HG03064 (cell line): ENCODE measurements at regions not wholly inside any gene's neighbourhood (a gene's known extent, or its start where the extent isn't known, plus 50 kb on each side); places are given as distances from the start of the nearest gene placed in this dataset.
"Not testable (repeated sequence)": the region's sequence is repeated elsewhere in the genome, so short reads cannot be mapped to it uniquely, and the experiment has no call there.

Experiments used
- ATAC-seq: cut with Tn5 transposase; IDR thresholded peaks from one replicate; pipeline ENCODE4 v1.9.1; 2021; ENCODE audit warnings: low read depth; ENCODE audit not compliant: unreplicated experiment

DNA sequence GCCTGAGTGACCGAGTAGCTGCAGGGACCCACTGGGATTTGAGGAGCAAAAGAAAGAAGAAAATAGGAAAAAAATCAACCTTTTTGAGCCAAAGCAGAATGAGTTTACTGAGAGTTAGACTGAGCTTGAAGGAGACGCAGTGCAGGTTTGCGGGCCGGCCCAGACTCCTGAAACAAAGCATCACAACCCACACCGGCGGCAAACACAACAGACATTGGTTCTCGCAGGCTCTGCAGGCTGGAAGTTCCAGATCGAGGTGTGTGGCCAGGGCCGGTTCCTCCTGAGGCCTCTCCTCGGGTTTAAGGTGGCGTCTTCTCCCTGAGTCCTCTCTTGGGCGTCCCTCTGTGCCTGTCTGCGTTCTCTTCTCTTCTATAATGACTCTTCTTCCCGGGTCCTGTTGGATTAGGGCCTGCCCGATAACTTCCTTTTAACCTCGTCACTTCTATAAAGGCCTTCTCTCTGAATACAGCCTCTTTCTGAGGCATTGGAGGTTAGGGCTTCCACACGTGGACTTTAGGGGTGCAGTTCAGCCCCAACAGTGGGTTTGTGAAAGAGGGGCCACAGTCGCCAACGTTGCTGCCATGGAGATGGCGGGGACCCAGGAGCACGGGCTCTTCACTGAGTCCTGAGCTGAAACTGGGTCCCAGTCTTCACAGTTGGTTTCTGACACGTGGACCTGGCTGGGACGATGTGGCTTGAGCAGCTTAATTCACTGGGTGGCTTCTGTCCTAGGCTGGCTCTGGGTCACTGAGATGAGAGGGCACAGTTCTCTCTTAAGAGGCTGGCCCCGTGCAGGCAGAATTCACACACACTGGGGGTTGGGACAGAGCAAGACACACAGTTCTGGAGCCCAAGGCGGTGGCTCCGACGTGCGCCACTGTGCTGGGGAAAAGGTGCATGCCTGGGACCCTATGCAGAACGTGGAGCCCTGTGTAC lies 1047.7 kb downstream of the BRD1 start:
- no peak for ATAC-seq

DNA sequence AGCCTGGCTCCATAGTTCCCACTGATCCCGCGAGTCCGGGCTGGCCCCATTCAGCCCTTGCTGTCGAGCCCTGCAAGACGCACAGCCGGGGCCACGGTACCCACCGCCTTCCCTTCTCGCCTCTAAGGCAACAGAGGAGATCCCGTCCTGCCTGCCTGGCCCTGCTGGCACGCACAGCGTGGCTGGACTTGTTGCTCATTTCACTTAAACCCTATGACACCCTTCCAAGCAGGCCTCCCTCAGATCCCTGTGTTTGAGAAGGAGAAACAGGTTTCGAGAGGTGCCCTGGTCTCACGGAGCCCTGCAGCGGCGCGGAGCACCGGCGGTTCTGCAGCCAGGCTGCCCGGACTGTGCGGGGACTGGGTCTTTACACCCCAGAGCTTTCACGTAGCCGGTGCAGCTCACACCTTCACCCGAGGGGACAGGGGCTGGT lies 1048.4 kb downstream of the BRD1 start:
- no peak for ATAC-seq

- ATAC-seq: no peak
Measured at GRCh38 chr22:48778308-48779195, 1049.1 kb downstream of the BRD1 start.

DNA sequence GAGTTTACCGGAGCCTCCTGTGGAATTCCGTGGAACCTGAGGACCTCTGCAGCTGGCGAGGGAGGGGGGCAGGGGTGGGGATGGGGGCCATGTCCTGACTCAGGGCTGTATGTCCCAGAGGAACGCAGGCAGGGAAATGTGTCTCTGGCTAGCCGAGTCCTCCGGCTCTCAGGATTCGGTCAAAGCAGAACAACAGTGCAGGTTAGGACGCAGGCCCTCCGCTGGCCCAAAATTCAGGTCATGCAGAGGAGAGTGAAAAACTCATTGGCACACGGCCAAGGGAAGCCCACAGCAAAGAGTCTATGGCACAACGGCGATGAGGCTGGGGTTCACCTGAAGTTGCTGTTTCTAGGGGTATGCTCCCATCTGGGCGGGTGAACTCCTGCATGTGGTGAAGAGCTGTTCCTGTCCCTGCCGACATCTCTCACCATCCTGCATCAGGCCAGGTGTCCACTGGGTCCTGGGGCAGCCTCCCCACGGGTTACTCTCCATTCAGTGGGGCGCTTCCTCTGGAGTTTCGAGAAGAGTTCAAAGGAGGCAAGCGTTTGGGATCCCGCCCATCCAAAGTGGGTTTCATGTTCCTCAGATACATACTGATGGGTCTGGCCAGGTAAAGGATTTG lies 1055.3 kb downstream of the BRD1 start:
- no peak for ATAC-seq

- ATAC-seq: no peak
Measured at GRCh38 chr22:48765595-48765994, 1062.1 kb downstream of the BRD1 start.

DNA sequence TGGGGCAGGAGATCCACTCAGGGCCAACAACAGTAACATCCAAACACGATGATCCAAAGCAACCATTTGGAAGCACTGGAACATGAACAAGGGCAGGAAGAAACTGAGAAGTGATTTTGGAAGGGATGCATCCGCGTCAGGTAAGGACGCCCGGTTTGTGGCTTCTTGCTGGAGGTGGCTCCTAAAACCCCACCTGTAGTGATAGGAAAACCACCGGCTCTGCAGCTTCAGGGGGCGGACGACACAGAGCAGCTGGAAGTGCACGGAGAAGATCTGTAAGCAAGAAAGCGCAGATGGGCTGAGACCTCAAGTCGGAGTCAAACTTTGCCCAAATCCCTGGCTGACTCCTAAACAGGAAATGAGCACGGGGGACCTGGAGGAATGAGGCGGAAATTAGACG lies 1066.1 kb downstream of the BRD1 start:
- ATAC-seq: no peak

- no peak for ATAC-seq
Measured at GRCh38 chr22:48760481-48761390, 1066.9 kb downstream of the BRD1 start.

- ATAC-seq: no peak
Measured at GRCh38 chr22:48758881-48759875, 1068.5 kb downstream of the BRD1 start.

DNA sequence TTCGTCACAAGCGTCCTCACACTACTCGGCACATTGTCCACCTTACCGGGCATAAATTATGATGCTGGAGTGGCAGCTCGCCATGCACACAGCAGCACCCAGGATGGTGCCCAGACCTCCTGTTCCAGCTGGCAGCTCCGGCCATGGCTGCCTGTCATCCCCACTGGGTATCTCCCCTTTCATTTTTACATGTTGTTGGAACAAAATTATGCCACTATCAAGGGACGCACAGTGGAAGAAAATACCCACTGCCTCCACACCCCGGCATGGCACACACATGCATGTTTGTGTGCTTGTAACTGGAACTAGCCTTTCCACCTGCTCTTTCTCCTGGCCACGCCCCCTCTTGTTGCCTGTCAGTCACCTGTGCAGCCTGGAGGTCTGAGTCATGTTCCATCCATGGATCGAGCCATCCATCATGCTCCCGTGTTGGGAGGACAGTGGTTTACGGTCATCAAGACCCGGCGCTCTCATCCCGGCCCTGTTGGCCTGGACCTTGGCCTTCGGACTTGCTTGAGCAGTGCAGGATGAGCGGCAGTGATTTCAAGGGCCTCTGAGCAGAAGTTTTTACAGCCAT lies 1069.6 kb downstream of the BRD1 start:
- ATAC-seq: no peak

DNA sequence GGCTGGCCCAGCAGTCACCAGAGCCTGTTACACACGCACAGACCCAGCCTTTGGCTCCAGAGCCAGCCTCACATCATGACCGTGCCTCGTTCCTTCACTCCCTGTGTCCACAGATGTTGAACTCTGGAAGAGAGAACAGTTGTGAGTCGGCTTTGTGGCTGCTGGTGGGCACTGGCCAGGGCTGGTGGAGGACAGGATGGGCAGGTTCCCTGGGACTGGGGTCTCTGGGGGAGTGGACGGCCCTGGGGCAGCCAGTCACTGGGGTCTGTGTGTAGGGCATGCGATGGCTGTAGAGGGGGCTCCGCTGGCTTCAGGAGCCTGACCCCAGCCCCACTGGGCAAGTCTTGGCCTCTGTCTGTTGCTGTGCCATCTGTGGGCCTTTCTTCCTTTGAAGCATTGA lies 1070.1 kb downstream of the BRD1 start:
- no peak for ATAC-seq

- not testable (repeated sequence) for ATAC-seq
Measured at GRCh38 chr22:48757135-48757534, 1070.5 kb downstream of the BRD1 start.

DNA sequence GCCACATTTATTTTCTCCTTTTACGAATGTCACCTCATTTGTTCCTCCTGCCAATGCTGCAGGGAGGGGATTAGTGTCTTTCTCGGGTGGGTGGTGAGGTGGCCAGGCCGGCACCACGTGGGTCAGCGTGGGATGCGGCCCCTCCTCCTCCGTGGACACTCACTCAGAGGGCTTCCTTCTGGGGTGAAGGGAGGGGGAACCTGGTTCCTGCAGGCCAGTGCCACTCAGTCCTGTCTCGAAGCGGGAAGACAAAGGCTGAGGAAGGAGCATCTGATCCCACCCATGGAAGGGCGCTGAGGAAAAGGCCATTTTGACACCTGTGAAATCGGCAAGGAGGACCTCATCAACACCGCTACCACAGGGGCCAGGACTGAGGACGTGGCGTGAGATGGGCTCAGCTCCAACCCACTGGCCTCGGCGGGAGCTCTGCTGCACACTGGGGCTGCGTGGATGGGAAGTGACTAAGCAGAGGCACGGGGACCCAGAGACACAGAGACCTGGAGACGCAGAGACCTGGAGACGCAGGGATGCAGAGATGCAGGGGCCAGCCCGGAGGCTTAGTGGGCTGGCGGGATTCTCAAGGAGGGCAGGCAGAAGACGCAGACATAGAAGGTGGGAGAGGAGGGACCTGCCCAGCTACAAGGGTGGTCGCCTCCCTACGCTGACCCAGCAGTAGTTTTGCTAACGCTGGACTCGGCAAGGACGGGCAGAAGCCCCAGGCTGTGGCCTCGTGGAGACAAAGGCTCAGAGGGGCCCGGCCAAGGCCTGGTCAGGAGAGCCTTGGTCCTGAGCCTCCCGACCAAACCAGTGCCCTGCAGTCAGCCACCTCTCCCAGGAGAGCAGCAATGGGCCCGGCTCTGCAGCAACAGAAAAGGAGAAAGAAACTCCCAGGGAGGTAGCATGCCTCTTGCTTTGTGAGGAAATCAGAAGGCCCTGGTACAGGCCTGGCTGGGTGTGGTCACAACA lies 1071.2 kb downstream of the BRD1 start:
- no peak for ATAC-seq

- ATAC-seq: no peak
Measured at GRCh38 chr22:48755059-48755949, 1072.4 kb downstream of the BRD1 start.

DNA sequence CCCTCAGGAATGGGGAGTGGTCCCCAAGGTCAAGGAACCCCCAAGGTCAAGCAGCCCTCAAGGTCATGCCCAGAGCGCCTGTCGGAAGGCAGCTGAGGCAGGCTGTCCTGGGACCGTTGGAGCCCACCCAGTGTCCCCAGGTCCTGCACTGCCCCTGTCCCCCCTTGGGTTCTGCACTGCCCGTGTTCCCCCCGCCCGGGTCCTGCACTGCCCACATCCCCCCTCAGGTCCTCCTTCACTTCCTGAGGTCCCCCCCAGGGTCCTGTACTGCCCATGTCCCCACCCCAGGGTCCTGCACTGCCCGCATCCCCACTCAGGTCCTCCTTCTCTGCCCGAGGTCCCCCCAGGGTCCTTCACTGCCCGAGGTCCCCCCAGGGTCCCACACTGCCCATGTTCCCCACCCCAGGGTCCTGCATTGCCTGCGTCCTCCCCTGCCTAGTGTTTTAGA lies 1073.0 kb downstream of the BRD1 start:
- no peak for ATAC-seq

- ATAC-seq: no peak
Measured at GRCh38 chr22:48753752-48754517, 1073.7 kb downstream of the BRD1 start.

GRCh38 chr22:48753381-48753730 lies 1074.3 kb downstream of the BRD1 start:
- no peak for ATAC-seq
